ENCODE measurements at regions not wholly inside any gene's neighbourhood (a gene's known extent, or its start where the extent isn't known, plus 50 kb on each side); places are given as distances from the start of the nearest gene placed in this dataset.

- TF ChIP-seq CTCF (IDR thresholded peaks at IDR 0.05), result peak in 1 of 3 experiments; percentile 39
- TF ChIP-seq POLR2A (IDR thresholded peaks at IDR 0.05), result no peak
These were observed 82.3 kb upstream of the RIPOR2 start for GRCh38 chr6:25017932-25018567.
